Activated CD4-positive, alpha-beta T cell treated with anti-CD3 and anti-CD28 coated beads for 36 hours (primary cell): ENCODE measurements at regions not wholly inside any gene's neighbourhood (a gene's known extent, or its start where the extent isn't known, plus 50 kb on each side); places are given as distances from the start of the nearest gene placed in this dataset.

Source experiments
- ATAC-seq: fragments of 200-7000 bp; cut with Tn5 transposase; one replicate; pipeline ENCODE4 v1.10.0; 2021; ENCODE audit warnings: mild to moderate bottlenecking, moderate library complexity
- CTCF ChIA-PET: fragments of 350-600 bp; sonication (Branson Sonifier 250); formaldehyde crosslinking; loops from one replicate; lab custom pipeline; 2021; ENCODE audit warnings: antibody characterized with exemption; lab: Charles Lee
- POLR2A ChIA-PET: fragments of 350-600 bp; sonication (Branson Sonifier 250); formaldehyde crosslinking; loops from one replicate; lab custom pipeline; 2021; ENCODE audit warnings: antibody characterized with exemption, inconsistent platforms; lab: Charles Lee
- DNase-seq: peaks from one replicate; pipeline ENCODE4 v3.0.0-alpha.2; 2020
- H3K27ac Mint-ChIP-seq: one replicate; pipeline ENCODE4 v1.8.0; 2021; ENCODE audit warnings: mixed read lengths
- H3K27me3 Mint-ChIP-seq: one replicate; pipeline ENCODE4 v1.8.0; 2021; ENCODE audit warnings: mixed read lengths
- H3K36me3 Mint-ChIP-seq: one replicate; pipeline ENCODE4 v1.8.0; 2021; ENCODE audit warnings: low read depth, mixed read lengths
- H3K4me1 Mint-ChIP-seq: one replicate; pipeline ENCODE4 v1.8.0; 2021; ENCODE audit warnings: mixed read lengths
- H3K4me3 Mint-ChIP-seq: one replicate; pipeline ENCODE4 v1.8.0; 2021; ENCODE audit warnings: mild to moderate bottlenecking, moderate library complexity, mixed read lengths
- H3K9me3 Mint-ChIP-seq: one replicate; pipeline ENCODE4 v1.8.0; 2021; ENCODE audit warnings: low read depth, mixed read lengths
- intact Hi-C, 2 experiments: fragments of 100-400 bp; cut with DNase I in 1 of 2; cut with micrococcal nuclease in 1 of 2; formaldehyde crosslinking; loops; one replicate each; pipeline versions ENCODE4 v1.14.2 to v1.15.1; 2022 to 2024; cut with DNase I, micrococcal nuclease

- no peaks in the 10 kb centered on the region for H3K27me3 Mint-ChIP-seq
- no peaks in the 10 kb centered on the region for H3K36me3 Mint-ChIP-seq
- H3K4me1 Mint-ChIP-seq = no peaks in the 10 kb centered on the region
- no peak for ATAC-seq
- ChIA-PET POLR2A (no interaction called here), CTCF (interaction anchor here (0.6 kb wide), 1 partner anchor 965 kb away, joined by 3 read pairs; no protein-coding TSS in a partner anchor)
- H3K4me3 Mint-ChIP-seq = no peak overlapping the region
- intact Hi-C loops = no loop called here
- no peak overlapping the region for H3K27ac Mint-ChIP-seq
- DNase-seq = no peak
- peaks cover 6% of the 10 kb centered on the region for H3K9me3 Mint-ChIP-seq
These were observed 759.7 kb downstream of the BRINP1 start for GRCh38 chr9:118609355-118610044.

GRCh38 chr9:118612201-118612600 is 757.0 kb downstream of the BRINP1 start:
- DNase-seq = no peak
- ATAC-seq = no peak
- peaks cover 6% of the 10 kb centered on the region for H3K9me3 Mint-ChIP-seq
- ChIA-PET CTCF (no interaction called here), POLR2A (no interaction called here)
- no peaks in the 10 kb centered on the region for H3K36me3 Mint-ChIP-seq
- no peaks in the 10 kb centered on the region for H3K4me1 Mint-ChIP-seq
- H3K4me3 Mint-ChIP-seq = no peak overlapping the region
- no peaks in the 10 kb centered on the region for H3K27me3 Mint-ChIP-seq
- intact Hi-C loops = no loop called here
- no peak overlapping the region for H3K27ac Mint-ChIP-seq

- H3K4me1 Mint-ChIP-seq = no peaks in the 10 kb centered on the region
- POLR2A ChIA-PET = no interaction called here
- intact Hi-C loops = no loop called here
These were observed 755.2 kb downstream of the BRINP1 start for GRCh38 chr9:118613996-118614395.

GRCh38 chr9:118618084-118618483 is 751.2 kb downstream of the BRINP1 start:
- Mint-ChIP-seq H3K27ac (no peak overlapping the region), H3K27me3 (no peaks in the 10 kb centered on the region), H3K4me1 (no peaks in the 10 kb centered on the region), H3K9me3 (no peaks in the 10 kb centered on the region), H3K4me3 (no peak overlapping the region), H3K36me3 (no peaks in the 10 kb centered on the region)
- intact Hi-C loops = no loop called here
- DNase-seq (no peak), ATAC-seq (no peak)
- ChIA-PET CTCF (no interaction called here), POLR2A (no interaction called here)

More at GRCh38 chr9:118613996-118614395, 755.2 kb downstream of the BRINP1 start:
- peaks cover 4% of the 10 kb centered on the region for H3K9me3 Mint-ChIP-seq
- DNase-seq = no peak
- no peak for ATAC-seq
- CTCF ChIA-PET = no interaction called here
- H3K27me3 Mint-ChIP-seq = no peaks in the 10 kb centered on the region
- H3K4me3 Mint-ChIP-seq = no peak overlapping the region
- no peak overlapping the region for H3K27ac Mint-ChIP-seq
- no peaks in the 10 kb centered on the region for H3K36me3 Mint-ChIP-seq

- H3K4me1 Mint-ChIP-seq = no peaks in the 10 kb centered on the region
- H3K27ac Mint-ChIP-seq = no peak overlapping the region
- DNase-seq (no peak), ATAC-seq (no peak)
- CTCF ChIA-PET = no interaction called here
- no peak overlapping the region for H3K4me3 Mint-ChIP-seq
- intact Hi-C loops = no loop called here
- H3K36me3 Mint-ChIP-seq = no peaks in the 10 kb centered on the region
- H3K27me3 Mint-ChIP-seq = no peaks in the 10 kb centered on the region
- POLR2A ChIA-PET = no interaction called here
- no peaks in the 10 kb centered on the region for H3K9me3 Mint-ChIP-seq
These were observed 750.4 kb downstream of the BRINP1 start for GRCh38 chr9:118618849-118619248.

GRCh38 chr9:118624608-118625007 is 744.6 kb downstream of the BRINP1 start:
- DNase-seq = no peak
- CTCF ChIA-PET = no interaction called here
- POLR2A ChIA-PET = interaction anchor here (0.7 kb wide), 1 partner anchor 374 kb away, joined by 3 read pairs; no protein-coding TSS in a partner anchor
- H3K27me3 Mint-ChIP-seq = no peaks in the 10 kb centered on the region
- no peak overlapping the region for H3K4me3 Mint-ChIP-seq
- intact Hi-C loops = no loop called here
- no peak for ATAC-seq
- H3K4me1 Mint-ChIP-seq = no peaks in the 10 kb centered on the region
- no peak overlapping the region for H3K27ac Mint-ChIP-seq
- no peaks in the 10 kb centered on the region for H3K36me3 Mint-ChIP-seq
- H3K9me3 Mint-ChIP-seq = peaks cover 8% of the 10 kb centered on the region

- ChIA-PET CTCF (interaction anchor here (0.5 kb wide), 1 partner anchor 889 kb away, joined by 3 read pairs; no protein-coding TSS in a partner anchor), POLR2A (no interaction called here)
- DNase-seq = no peak
- no peaks in the 10 kb centered on the region for H3K36me3 Mint-ChIP-seq
- H3K27me3 Mint-ChIP-seq = no peaks in the 10 kb centered on the region
- no peak for ATAC-seq
- peaks cover 24% of the 10 kb centered on the region for H3K9me3 Mint-ChIP-seq
- intact Hi-C loops = no loop called here
- no peak overlapping the region for H3K27ac Mint-ChIP-seq
- no peak overlapping the region for H3K4me3 Mint-ChIP-seq
- no peaks in the 10 kb centered on the region for H3K4me1 Mint-ChIP-seq
These were observed 739.2 kb downstream of the BRINP1 start for GRCh38 chr9:118630079-118630478.

GRCh38 chr9:118630931-118631595 is 738.2 kb downstream of the BRINP1 start:
- CTCF ChIA-PET = no interaction called here

GRCh38 chr9:118631956-118632355 is 737.3 kb downstream of the BRINP1 start:
- DNase-seq = no peak
- Mint-ChIP-seq H3K36me3 (no peaks in the 10 kb centered on the region), H3K27me3 (no peaks in the 10 kb centered on the region), H3K27ac (no peak overlapping the region), H3K9me3 (peaks cover 16% of the 10 kb centered on the region), H3K4me1 (no peaks in the 10 kb centered on the region), H3K4me3 (no peak overlapping the region)
- CTCF ChIA-PET = no interaction called here
- intact Hi-C loops = no loop called here
- ATAC-seq = no peak
- POLR2A ChIA-PET = no interaction called here

More at GRCh38 chr9:118630931-118631595, 738.2 kb downstream of the BRINP1 start:
- intact Hi-C loops = no loop called here
- H3K9me3 Mint-ChIP-seq = peaks cover 19% of the 10 kb centered on the region
- no peak overlapping the region for H3K4me3 Mint-ChIP-seq
- no peak overlapping the region for H3K27ac Mint-ChIP-seq
- POLR2A ChIA-PET = no interaction called here
- DNase-seq = no peak
- no peak for ATAC-seq
- no peaks in the 10 kb centered on the region for H3K27me3 Mint-ChIP-seq
- H3K4me1 Mint-ChIP-seq = no peaks in the 10 kb centered on the region
- H3K36me3 Mint-ChIP-seq = no peaks in the 10 kb centered on the region

GRCh38 chr9:118635416-118635815 is 733.8 kb downstream of the BRINP1 start:
- ChIA-PET CTCF (interaction anchor here (0.7 kb wide), 1 partner anchor 1574 kb away, joined by 3 read pairs; no protein-coding TSS in a partner anchor), POLR2A (no interaction called here)
- Mint-ChIP-seq H3K27ac (no peak overlapping the region), H3K4me3 (no peak overlapping the region), H3K4me1 (no peaks in the 10 kb centered on the region), H3K9me3 (peaks cover 16% of the 10 kb centered on the region), H3K36me3 (no peaks in the 10 kb centered on the region), H3K27me3 (no peaks in the 10 kb centered on the region)
- intact Hi-C loops = no loop called here
- DNase-seq = no peak
- no peak for ATAC-seq

GRCh38 chr9:118637681-118638080 is 731.6 kb downstream of the BRINP1 start:
- CTCF ChIA-PET = no interaction called here
- Mint-ChIP-seq H3K9me3 (peaks cover 13% of the 10 kb centered on the region), H3K36me3 (no peaks in the 10 kb centered on the region), H3K27me3 (no peaks in the 10 kb centered on the region), H3K4me1 (no peaks in the 10 kb centered on the region), H3K27ac (no peak overlapping the region), H3K4me3 (no peak overlapping the region)
- POLR2A ChIA-PET = no interaction called here
- no peak for ATAC-seq
- intact Hi-C loops = no loop called here
- no peak for DNase-seq
